ENCODE measurements at regions not wholly inside any gene's neighbourhood (a gene's known extent, or its start where the extent isn't known, plus 50 kb on each side); places are given as distances from the start of the nearest gene placed in this dataset.

GRCh38 chr9:99287641-99288040 lies 65.6 kb downstream of the SEC61B start:
- no peaks in the 10 kb centered on the region for H3K27me3 ChIP-seq (replicated peaks in 1 of 4; ENCODE audit: control insufficient read depth in 3 of 4, extremely low read depth in 1 of 4, insufficient read depth in 3 of 4, low read length in 3 of 4)
- no peak overlapping the region for H3K27ac ChIP-seq (ENCODE audit: low read depth, low read length)
- no peaks in the 10 kb centered on the region for H3K79me2 ChIP-seq (ENCODE audit: control insufficient read depth in 1 of 2, insufficient read depth in 2 of 2, low read length in 2 of 2)
- H3K23ac ChIP-seq (ENCODE audit: insufficient read length), result no peak overlapping the region
- H3K4me3 ChIP-seq (ENCODE audit: extremely low read depth in 1 of 4, insufficient read depth in 2 of 4, low read depth in 3 of 4, low read length in 4 of 4), result no peak overlapping the region
- H3K36me3 ChIP-seq (ENCODE audit: control insufficient read depth in 2 of 4, insufficient read depth in 4 of 4, low read length in 3 of 4), result no peaks in the 10 kb centered on the region
- no peak for DNase-seq (ENCODE audit: low read depth in 1 of 2, low spot score in 2 of 2)
- FAIRE-seq, result no peak
- no peaks in the 10 kb centered on the region for H3K9me3 ChIP-seq (ENCODE audit: insufficient read depth in 2 of 2, low read depth in 1 of 2, low read length in 1 of 2)
- no peak overlapping the region for H4K8ac ChIP-seq (ENCODE audit: extremely low read depth, insufficient read depth, low read length)
- H3K14ac ChIP-seq (ENCODE audit: insufficient read length), result no peak overlapping the region
- no peak overlapping the region for H2AK5ac ChIP-seq (ENCODE audit: low read depth, low read length)
- no peak overlapping the region for H4K91ac ChIP-seq (replicated peaks; ENCODE audit: insufficient read length, low read length)
- no peak overlapping the region for H3K56ac ChIP-seq (replicated peaks; ENCODE audit: insufficient read length, low read depth, low read length)
- no peaks in the 10 kb centered on the region for H4K20me1 ChIP-seq (replicated peaks in 1 of 2; ENCODE audit: control insufficient read depth in 1 of 2, insufficient read depth in 2 of 2, low read length in 2 of 2)
- H2BK120ac ChIP-seq (replicated peaks; ENCODE audit: low read depth, low read length), result no peak overlapping the region
- no peak overlapping the region for H3K9ac ChIP-seq (replicated peaks in 1 of 4; ENCODE audit: extremely low read depth in 1 of 4, low read depth in 3 of 4, low read length in 3 of 4)
- H3K23me2 ChIP-seq (ENCODE audit: low read depth, low read length), result no peaks in the 10 kb centered on the region
- no peak overlapping the region for H3K18ac ChIP-seq (ENCODE audit: extremely low read depth, low read length)
- no peaks in the 10 kb centered on the region; a peak in 1 of 7 replicates for H3K4me1 ChIP-seq (replicated peaks in 1 of 4; ENCODE audit: control insufficient read depth in 3 of 4, insufficient read depth in 4 of 4, low read length in 3 of 4)
- ChIA-PET POLR2A (ENCODE audit: partially characterized antibody) (no interaction called here), CTCF (ENCODE audit: partially characterized antibody) (interaction anchor here (0.7 to 1.5 kb wide), 3 partner anchors 12 to 103 kb away, joined by 3 to 6 read pairs (median 3); no protein-coding TSS in a partner anchor)
- H3K79me1 ChIP-seq (ENCODE audit: low read depth, low read length), result no peaks in the 10 kb centered on the region
- H3K4ac ChIP-seq (replicated peaks; ENCODE audit: insufficient read length, low read depth, low read length), result no peak overlapping the region
- H2AFZ ChIP-seq (ENCODE audit: low read length), result no peak overlapping the region; the same call in 1 of the 2 replicates
- no peak overlapping the region for H2BK12ac ChIP-seq (ENCODE audit: low read depth, low read length)
- H2BK5ac ChIP-seq (ENCODE audit: low read depth, low read length), result no peak overlapping the region
- TF ChIP-seq CBX5 (IDR thresholded peaks at IDR 0.05; ENCODE audit: low read depth, low read length) (no peak), ZNF274 (IDR thresholded peaks at IDR 0.05; ENCODE audit: borderline replicate concordance, extremely low read depth, low read length) (no peak), CHD2 (IDR thresholded peaks at IDR 0.05; ENCODE audit: low read length) (no peak), BACH1 (IDR thresholded peaks at IDR 0.05; ENCODE audit: low read length) (no peak), TAF1 (IDR thresholded peaks at IDR 0.05; ENCODE audit: low read depth, low read length) (no peak), SUZ12 (IDR thresholded peaks at IDR 0.05; ENCODE audit: low read length) (no peak), EP300 (IDR thresholded peaks at IDR 0.05; ENCODE audit: borderline replicate concordance in 1 of 2, low read depth in 2 of 2, low read length in 2 of 2) (no peak)
- H2BK20ac ChIP-seq (ENCODE audit: low read length), result no peak overlapping the region
- 100% methylated on average over 2 of the region's 2 CpGs; no CpG with 5 or more reads in 1 of the 2 experiments for WGBS, 2 experiments (ENCODE audit: extremely low coverage in 1 of 2, insufficient coverage in 1 of 2, insufficient read length in 1 of 2, insufficient replicate concordance in 2 of 2, low coverage in 1 of 2, low lambda C conversion rate in 2 of 2, missing lambda C conversion rate in 1 of 2)
- no peak overlapping the region for H3K4me2 ChIP-seq (ENCODE audit: insufficient read depth in 1 of 2, low read depth in 2 of 2, low read length in 2 of 2)
- H2BK15ac ChIP-seq (ENCODE audit: low read length), result no peak overlapping the region
- no peak overlapping the region for H4K5ac ChIP-seq (ENCODE audit: insufficient read length, low read depth, low read length)
